ENCODE measurements at regions not wholly inside any gene's neighbourhood (a gene's known extent, or its start where the extent isn't known, plus 50 kb on each side); places are given as distances from the start of the nearest gene placed in this dataset.
"Not testable (repeated sequence)": the region's sequence is repeated elsewhere in the genome, so short reads cannot be mapped to it uniquely, and the experiment has no call there.

- ATAC-seq (no peak), DNase-seq (ENCODE audit: low spot score) (no peak)
- intact Hi-C loops (cut with DNase I), result no loop called here
Observed at GRCh38 chr14:86943391-86944365, 1049.3 kb downstream of the GALC start.

DNA sequence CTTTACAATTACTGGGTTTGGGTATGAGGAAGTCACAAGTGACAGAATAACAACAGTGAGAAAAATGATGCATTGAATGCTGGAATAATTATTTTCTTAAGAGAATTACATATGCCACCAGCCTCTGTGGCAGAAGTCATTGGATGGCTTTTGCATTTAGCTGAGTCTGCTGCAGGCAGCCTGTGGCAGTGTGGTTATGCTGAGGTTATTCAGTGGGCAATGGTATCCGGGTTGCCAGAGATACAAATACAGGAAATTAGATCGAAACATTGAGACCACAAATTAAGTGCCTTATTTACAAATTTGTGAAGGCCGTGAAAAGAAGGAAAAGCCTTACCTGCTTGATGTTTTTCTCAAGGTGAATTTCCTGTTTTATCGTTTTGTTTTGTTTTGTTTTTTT lies 1050.0 kb downstream of the GALC start:
- intact Hi-C loops (cut with DNase I), result no loop called here
- no peak for ATAC-seq
- no peak for DNase-seq (ENCODE audit: low spot score)

DNA sequence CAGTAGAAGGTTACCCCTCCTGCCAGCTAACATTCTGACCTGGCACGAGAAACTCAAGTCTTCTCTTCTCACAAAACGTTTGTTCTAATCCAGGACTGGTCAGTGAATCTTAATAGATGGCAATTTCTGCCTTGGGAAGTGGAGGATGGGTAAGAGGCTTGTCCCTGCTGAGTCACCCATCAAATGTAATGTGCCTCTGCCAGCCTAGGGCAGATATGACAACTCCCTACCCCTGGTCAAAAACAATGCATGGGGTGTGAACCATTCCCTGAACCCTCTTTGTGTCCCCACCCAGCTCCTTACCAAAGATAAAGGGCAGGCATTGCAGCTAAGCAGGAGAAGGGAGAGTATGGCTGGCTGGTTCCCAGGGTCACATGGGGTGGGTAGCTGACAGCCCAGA lies 1052.9 kb downstream of the GALC start:
- intact Hi-C loops (cut with DNase I), result no loop called here
- DNase-seq (ENCODE audit: low spot score) (no peak), ATAC-seq (no peak)

DNA sequence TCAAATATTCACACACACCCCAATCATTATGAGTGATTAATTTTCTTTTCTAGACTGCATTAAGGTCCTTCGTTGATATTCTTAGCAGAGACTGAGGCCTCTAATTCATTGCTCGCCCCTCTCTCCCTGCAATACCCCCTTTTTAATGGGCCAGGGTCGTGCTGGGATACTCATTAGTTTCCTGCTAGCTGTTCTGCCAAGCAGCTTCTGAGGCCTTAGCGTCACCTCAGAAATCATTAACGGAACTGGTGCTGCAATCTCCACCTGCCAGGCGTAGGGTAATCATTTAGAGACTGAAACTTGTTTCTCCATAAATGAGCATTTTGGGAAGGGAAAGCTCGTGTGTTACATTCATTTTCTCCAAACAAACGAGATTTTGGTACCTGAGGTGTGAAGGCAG lies 1054.7 kb downstream of the GALC start:
- ATAC-seq, result no peak
- DNase-seq (ENCODE audit: low spot score), result no peak
- intact Hi-C loops (cut with DNase I), result no loop called here

DNA sequence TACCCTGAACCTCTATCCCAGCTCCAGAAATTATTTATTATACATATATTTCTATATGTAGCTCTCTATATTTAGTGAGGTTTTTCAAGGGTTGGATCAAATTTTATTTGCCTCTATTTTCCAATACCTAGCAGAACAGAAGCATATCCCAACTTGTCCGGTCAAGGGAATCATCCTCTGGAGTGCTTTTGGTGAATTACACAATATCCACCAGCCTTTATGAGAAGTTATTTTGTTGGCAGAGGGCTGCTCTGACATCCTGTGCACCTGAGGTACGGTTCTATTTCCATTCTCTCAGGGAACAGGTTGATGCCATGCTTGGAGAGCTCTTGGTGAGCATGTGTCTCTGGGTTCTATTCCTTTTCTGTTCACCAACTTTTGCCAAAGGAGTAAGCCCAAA lies 1056.4 kb downstream of the GALC start:
- ATAC-seq (no peak), DNase-seq (ENCODE audit: low spot score) (no peak)
- intact Hi-C loops (cut with DNase I), result no loop called here

DNA sequence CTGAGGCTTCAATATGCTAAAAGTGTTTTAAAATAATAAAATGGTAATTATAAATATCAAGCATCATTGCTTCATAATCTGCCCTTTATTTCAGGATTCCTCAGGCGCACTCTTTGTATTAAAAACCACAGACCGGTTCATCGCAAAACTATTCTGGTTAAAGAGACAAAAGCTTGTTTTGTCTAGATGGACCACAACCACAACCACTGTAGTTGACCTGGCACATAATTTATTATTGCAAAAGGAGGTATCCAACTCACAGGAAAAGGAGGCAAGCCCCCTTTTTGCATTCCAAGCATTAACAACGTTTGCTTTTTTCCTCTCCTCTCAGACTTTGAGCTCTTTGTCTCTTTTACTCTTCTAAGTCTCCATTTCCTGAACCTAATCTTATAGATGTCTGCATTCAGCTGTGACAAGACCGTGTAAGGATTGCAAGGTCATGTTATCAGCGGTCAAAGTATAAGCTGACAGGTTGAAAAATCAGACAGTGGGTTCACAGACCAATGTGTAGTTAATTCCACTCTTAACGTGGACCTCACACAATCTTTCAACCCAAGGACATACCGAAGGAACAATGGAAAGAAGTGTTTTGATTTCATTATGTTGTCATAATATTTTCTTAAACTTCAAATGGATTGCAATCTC lies 1057.6 kb downstream of the GALC start:
- DNase-seq (ENCODE audit: low spot score) (no peak), ATAC-seq (no peak)
- intact Hi-C loops (cut with DNase I), result no loop called here

GRCh38 chr14:86933958-86934595 lies 1058.9 kb downstream of the GALC start:
- intact Hi-C loops (cut with DNase I), result no loop called here
- ATAC-seq (no peak), DNase-seq (ENCODE audit: low spot score) (no peak)

DNA sequence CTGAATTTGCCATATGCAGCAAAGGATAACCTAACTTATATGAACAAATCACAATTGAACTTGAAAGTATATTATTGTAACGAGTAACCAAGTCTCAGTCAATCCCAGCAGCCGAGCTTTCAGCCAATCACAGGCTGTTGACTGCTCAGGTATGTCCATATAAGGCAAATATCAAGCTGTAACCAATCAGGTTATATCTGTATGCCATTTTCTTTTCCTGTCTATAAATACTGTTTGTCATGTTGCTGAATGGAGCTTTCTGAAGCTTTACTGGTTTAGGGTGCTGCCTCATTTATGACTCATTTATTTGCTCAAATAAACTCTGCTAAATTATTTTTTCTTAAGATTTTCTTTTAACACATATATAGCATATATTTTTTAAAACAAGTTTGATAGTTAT lies 1059.5 kb downstream of the GALC start:
- intact Hi-C loops (cut with DNase I), result no loop called here
- no peak for DNase-seq (ENCODE audit: low spot score)
- no peak for ATAC-seq

- DNase-seq (ENCODE audit: low spot score) (no peak), ATAC-seq (no peak)
- intact Hi-C loops (cut with DNase I), result no loop called here
Observed at GRCh38 chr14:86915406-86915805, 1077.6 kb downstream of the GALC start.

GRCh38 chr14:86912709-86913108 lies 1080.3 kb downstream of the GALC start:
- ATAC-seq (no peak), DNase-seq (ENCODE audit: low spot score) (no peak)
- intact Hi-C loops (cut with DNase I), result no loop called here

GRCh38 chr14:86911486-86911885 lies 1081.5 kb downstream of the GALC start:
- ATAC-seq (no peak), DNase-seq (ENCODE audit: low spot score) (no peak)
- intact Hi-C loops (cut with DNase I), result no loop called here

DNA sequence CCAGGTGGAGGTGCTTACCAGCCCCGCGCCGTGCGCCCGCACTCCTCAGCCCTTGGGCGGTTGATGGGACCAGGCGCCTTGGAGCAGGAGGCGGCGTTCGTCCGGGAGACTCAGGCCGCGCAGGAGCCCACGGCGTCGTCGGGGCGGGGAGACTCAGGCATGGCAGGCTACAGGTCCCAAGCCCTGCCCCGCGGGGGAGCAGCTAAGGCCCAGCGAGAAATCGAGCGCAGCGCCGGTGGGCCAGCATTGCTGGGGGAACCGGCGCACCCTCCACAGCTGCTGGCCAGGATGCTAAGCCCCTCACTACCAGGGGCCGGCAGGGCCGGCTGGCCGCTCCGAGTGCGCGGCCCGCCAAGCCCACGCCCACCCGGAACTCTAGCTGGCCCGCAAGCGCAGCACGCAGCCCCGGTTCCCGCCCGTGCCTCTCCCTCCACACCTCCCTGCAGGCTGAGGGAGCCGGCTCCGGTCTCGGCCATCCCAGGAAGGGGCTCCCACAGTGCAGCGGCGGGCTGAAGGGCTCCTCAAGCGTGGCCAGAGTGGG lies 1087.5 kb downstream of the GALC start:
- ATAC-seq; DNase-seq (ENCODE audit: low spot score); intact Hi-C loops (cut with DNase I): not testable (repeated sequence)

DNA sequence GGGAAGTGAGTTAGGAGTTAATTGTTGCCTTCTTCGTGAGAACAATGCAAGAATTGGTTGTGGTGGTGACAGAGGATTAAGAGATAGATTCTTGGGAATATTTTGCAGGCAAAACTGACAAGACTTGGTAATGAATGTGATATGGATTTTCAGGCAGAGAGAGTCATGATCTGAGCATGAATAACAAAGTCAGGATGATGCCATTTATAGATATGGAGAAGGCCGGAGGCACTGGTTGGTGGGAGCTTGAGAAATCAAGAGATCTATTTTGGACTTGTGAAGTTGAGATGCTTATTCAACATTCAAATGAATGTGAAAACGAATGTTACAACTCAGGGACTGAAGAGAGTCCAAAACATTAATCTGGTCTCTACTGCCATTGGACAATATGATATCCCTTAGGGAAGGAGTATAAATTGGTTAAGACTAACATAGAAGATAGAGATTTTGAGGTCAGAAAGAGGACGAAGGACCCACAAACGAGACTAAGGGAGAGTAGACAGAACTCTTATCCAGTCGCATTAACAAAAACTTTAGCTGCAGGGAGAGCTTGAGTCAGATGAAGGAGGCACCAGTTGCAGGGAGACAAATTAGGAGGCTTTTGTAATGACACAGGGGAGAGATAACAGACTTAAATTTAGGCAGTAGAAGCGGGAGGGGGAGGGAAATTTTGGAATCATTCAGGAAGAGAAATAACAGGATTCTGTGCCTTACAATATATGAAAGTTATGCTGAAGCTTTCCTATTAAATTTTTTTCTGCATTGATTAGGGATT lies 1090.6 kb downstream of the GALC start:
- no peak for ATAC-seq
- DNase-seq (ENCODE audit: low spot score), result no peak
- intact Hi-C loops (cut with DNase I), result no loop called here

- DNase-seq (ENCODE audit: low spot score) (no peak), ATAC-seq (no peak)
- intact Hi-C loops (cut with DNase I), result no loop called here
Observed at GRCh38 chr14:86897704-86898513, 1095.1 kb downstream of the GALC start.

DNA sequence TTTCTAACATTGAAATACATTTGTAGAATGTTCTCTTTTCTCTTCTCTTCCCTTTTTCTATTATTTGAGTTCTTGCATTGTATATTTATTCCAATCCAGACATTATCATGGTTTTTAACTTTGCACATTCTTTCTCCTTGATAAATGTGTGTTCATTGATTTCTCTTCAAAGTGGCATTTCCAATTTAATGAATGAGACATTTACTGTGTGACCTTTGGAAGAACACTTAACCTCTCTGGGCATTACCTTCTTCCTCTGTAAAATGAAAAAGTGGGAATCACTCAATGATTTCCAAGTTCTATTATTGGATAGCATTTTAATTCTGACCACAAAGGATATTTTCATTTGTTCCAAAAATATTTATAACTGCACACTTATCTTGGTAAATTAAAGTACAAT lies 1095.8 kb downstream of the GALC start:
- intact Hi-C loops (cut with DNase I), result no loop called here
- DNase-seq (ENCODE audit: low spot score), result no peak
- ATAC-seq, result no peak

DNA sequence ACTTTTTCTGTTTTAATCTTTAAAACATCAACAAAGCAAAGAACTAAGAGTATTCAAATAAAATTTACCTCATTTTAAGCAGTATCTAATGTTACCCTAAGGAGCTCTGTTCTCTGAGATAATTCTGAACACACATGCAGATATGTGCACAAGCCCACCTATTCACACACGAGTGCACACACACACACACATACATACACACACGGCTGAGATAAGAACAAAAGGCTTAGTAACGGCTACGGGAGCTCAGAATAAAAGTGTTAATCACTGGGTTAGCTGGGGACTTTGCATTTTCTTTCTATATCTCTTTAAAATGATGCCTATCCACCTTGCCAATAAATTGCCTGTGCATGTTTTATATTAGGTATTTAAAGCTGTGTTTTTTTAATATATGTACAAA lies 1096.3 kb downstream of the GALC start:
- ATAC-seq, result no peak
- DNase-seq (ENCODE audit: low spot score), result no peak
- intact Hi-C loops (cut with DNase I), result no loop called here

GRCh38 chr14:86892152-86892956 lies 1100.6 kb downstream of the GALC start:
- DNase-seq (ENCODE audit: low spot score) (no peak), ATAC-seq (no peak)
- intact Hi-C loops (cut with DNase I), result no loop called here

Measured in sciatic nerve (tissue), 2 donors.